ENCODE measurements at regions not wholly inside any gene's neighbourhood (a gene's known extent, or its start where the extent isn't known, plus 50 kb on each side); places are given as distances from the start of the nearest gene placed in this dataset.

GRCh38 chr12:20003252-20003651 lies 365.1 kb upstream of the PDE3A start:
- TF ChIP-seq POLR2AphosphoS5 (IDR thresholded peaks at IDR 0.05; ENCODE audit: low read depth, low read length) (no peak), CTCF (IDR thresholded peaks at IDR 0.05) (no peak)
